Renal pelvis (tissue), 1 donor: ENCODE measurements at regions not wholly inside any gene's neighbourhood (a gene's known extent, or its start where the extent isn't known, plus 50 kb on each side); places are given as distances from the start of the nearest gene placed in this dataset.

Experiments used
- DNase-seq: peaks from one replicate; pipeline ENCODE4 v3.0.0-alpha.2; 2013

- DNase-seq, result no peak
Observed at GRCh38 chr10:3464760-3465405, 292.3 kb upstream of the PITRM1 start.

- DNase-seq, result no peak
Observed at GRCh38 chr10:3460420-3461128, 288.0 kb upstream of the PITRM1 start.

GRCh38 chr10:3455385-3456334 is 283.1 kb upstream of the PITRM1 start:
- DNase-seq, result no peak

- DNase-seq, result no peak
Observed at GRCh38 chr10:3452683-3453361, 280.2 kb upstream of the PITRM1 start.

GRCh38 chr10:3452173-3452626 is 279.6 kb upstream of the PITRM1 start:
- peak; percentile 66 for DNase-seq

- no peak for DNase-seq
Observed at GRCh38 chr10:3451516-3452172, 279.1 kb upstream of the PITRM1 start.

- DNase-seq, result no peak
Observed at GRCh38 chr10:3446221-3446620, 273.6 kb upstream of the PITRM1 start.

GRCh38 chr10:3445648-3446047 is 273.1 kb upstream of the PITRM1 start:
- no peak for DNase-seq

- DNase-seq, result no peak
Observed at GRCh38 chr10:3442451-3442990, 269.9 kb upstream of the PITRM1 start.

GRCh38 chr10:3439183-3439582 is 266.6 kb upstream of the PITRM1 start:
- no peak for DNase-seq

- no peak for DNase-seq
Observed at GRCh38 chr10:3438606-3439005, 266.0 kb upstream of the PITRM1 start.

- no peak for DNase-seq
Observed at GRCh38 chr10:3435671-3436070, 263.1 kb upstream of the PITRM1 start.

- no peak for DNase-seq
Observed at GRCh38 chr10:3433988-3434387, 261.4 kb upstream of the PITRM1 start.

GRCh38 chr10:3433131-3433530 is 260.5 kb upstream of the PITRM1 start:
- DNase-seq, result no peak

GRCh38 chr10:3432081-3432825 is 259.7 kb upstream of the PITRM1 start:
- DNase-seq, result no peak

- DNase-seq, result no peak
Observed at GRCh38 chr10:3430501-3430900, 257.9 kb upstream of the PITRM1 start.

- no peak for DNase-seq
Observed at GRCh38 chr10:3429676-3430075, 257.1 kb upstream of the PITRM1 start.

GRCh38 chr10:3428826-3429225 is 256.2 kb upstream of the PITRM1 start:
- no peak for DNase-seq

GRCh38 chr10:3427950-3428354 is 255.4 kb upstream of the PITRM1 start:
- DNase-seq, result no peak

GRCh38 chr10:3427347-3427746 is 254.8 kb upstream of the PITRM1 start:
- DNase-seq, result no peak
